Gastrocnemius medialis (tissue), 4 donors: ENCODE measurements at regions not wholly inside any gene's neighbourhood (a gene's known extent, or its start where the extent isn't known, plus 50 kb on each side); places are given as distances from the start of the nearest gene placed in this dataset.

ENCODE experiments used
- CTCF ChIP-seq, 5 experiments: fragments of 450-650 bp in 3 of 5; fragments of 200-600 bp in 2 of 5; sonication (generic) in 2 of 5; IDR thresholded peaks in 4 of 5; conservative IDR thresholded peaks in 1 of 5; 1 replicate in 4 of 5; 2 replicates in 1 of 5; pipeline ENCODE4 v1.5.1; 2016 to 2019; ENCODE audit warnings: antibody characterized with exemption in 5 of 5, mild to moderate bottlenecking in 3 of 5, moderate library complexity in 3 of 5
- POLR2A ChIP-seq, 2 donors: fragments of 450-650 bp; IDR thresholded peaks; one replicate each; pipeline ENCODE4 v1.6.1; 2017; ENCODE audit warnings: antibody characterized with exemption in 2 of 2, mild to moderate bottlenecking in 2 of 2, moderate library complexity in 2 of 2

GRCh38 chr11:44368886-44369285 is 58.9 kb upstream of the ALX4 start:
- TF ChIP-seq CTCF (IDR thresholded peaks at IDR 0.05 in 4 of 5, conservative IDR thresholded peaks at IDR 0.05 in 1 of 5) (no peak), POLR2A (IDR thresholded peaks at IDR 0.05) (no peak)
